Natural killer cell (primary cell): ENCODE measurements at regions not wholly inside any gene's neighbourhood (a gene's known extent, or its start where the extent isn't known, plus 50 kb on each side); places are given as distances from the start of the nearest gene placed in this dataset.

Source experiments
- ATAC-seq, 3 donors: fragments of 150-1000 bp in 2 of 3; fragments of 200-7000 bp in 1 of 3; cut with Tn5 transposase; 1 replicate in 1 of 3; 2 replicates in 2 of 3; pipeline ENCODE4 v1.10.0; 2021; ENCODE audit warnings: mild to moderate bottlenecking in 2 of 3, moderate library complexity in 2 of 3
- DNase-seq, 2 donors: peaks; one replicate each; pipeline versions ENCODE4 v3.0.0 to v3.0.0-alpha.2; 2013 to 2021; ENCODE audit warnings: mixed read lengths in 1 of 2
- H3K27ac ChIP-seq: one replicate; pipeline ENCODE4 v1.5.1; 2013; ENCODE audit warnings: mild to moderate bottlenecking, low read length
- H3K27me3 ChIP-seq: one replicate; pipeline ENCODE4 v1.6.1; 2013; ENCODE audit warnings: low read length; ENCODE audit not compliant: control insufficient read depth, insufficient read depth
- H3K36me3 ChIP-seq: one replicate; pipeline ENCODE4 v1.6.1; 2013; ENCODE audit warnings: low read length; ENCODE audit not compliant: control insufficient read depth, insufficient read depth
- H3K4me1 ChIP-seq: one replicate; pipeline ENCODE4 v1.6.1; 2013; ENCODE audit warnings: low read length; ENCODE audit not compliant: control insufficient read depth, insufficient read depth
- H3K4me3 ChIP-seq: one replicate; pipeline ENCODE4 v1.5.1; 2013; ENCODE audit warnings: low read length
- H3K9me3 ChIP-seq: one replicate; pipeline ENCODE4 v1.6.1; 2013; ENCODE audit warnings: low read length; ENCODE audit not compliant: control insufficient read depth, insufficient read depth
- H3K27ac Mint-ChIP-seq, 2 donors: one replicate each; pipeline ENCODE4 v1.8.0; 2022; ENCODE audit warnings: mild to moderate bottlenecking in 2 of 2, mixed read lengths in 2 of 2, moderate library complexity in 1 of 2
- H3K27me3 Mint-ChIP-seq, 2 donors: one replicate each; pipeline ENCODE4 v1.8.0; 2022; ENCODE audit warnings: low read depth in 2 of 2, mixed read lengths in 2 of 2
- H3K36me3 Mint-ChIP-seq: one replicate; pipeline ENCODE4 v1.8.0; 2022; ENCODE audit warnings: mixed read lengths
- H3K4me1 Mint-ChIP-seq, 2 donors: one replicate each; pipeline ENCODE4 v1.8.0; 2022; ENCODE audit warnings: mixed read lengths in 2 of 2
- H3K4me3 Mint-ChIP-seq: one replicate; pipeline ENCODE4 v1.8.0; 2022; ENCODE audit warnings: mild to moderate bottlenecking, moderate library complexity, mixed read lengths
- H3K9me3 Mint-ChIP-seq, 2 donors: one replicate each; pipeline ENCODE4 v1.8.0; 2022; ENCODE audit warnings: mixed read lengths in 2 of 2
- WGBS: methylation state at CpG from one replicate; pipeline ENCODE4 v1.1.7; 2013; ENCODE audit warnings: missing lambda C conversion rate; ENCODE audit not compliant: insufficient coverage; 5-methylcytosine and 5-hydroxymethylcytosine counted together
- intact Hi-C: fragments of 100-400 bp; cut with micrococcal nuclease; formaldehyde crosslinking; loops from one replicate; pipeline ENCODE4 v1.14.2; 2022
- TF ChIP-seq, protein P1 (sequence below): fragments of 200-600 bp; IDR thresholded peaks from one replicate; pipeline ENCODE4 v1.8.0; 2022; ENCODE audit warnings: antibody characterized with exemption

GRCh38 chr20:22403632-22404361 is 180.6 kb downstream of the FOXA2 start:
- Histone ChIP-seq H3K4me3 (peak overlapping the region; percentile 21), H3K9me3 (no peaks in the 10 kb centered on the region), H3K27me3 (no peaks in the 10 kb centered on the region), H3K36me3 (no peaks in the 10 kb centered on the region), H3K27ac (no peak overlapping the region), H3K4me1 (peaks cover 7% of the 10 kb centered on the region)
- TF ChIP-seq, protein P1, sequence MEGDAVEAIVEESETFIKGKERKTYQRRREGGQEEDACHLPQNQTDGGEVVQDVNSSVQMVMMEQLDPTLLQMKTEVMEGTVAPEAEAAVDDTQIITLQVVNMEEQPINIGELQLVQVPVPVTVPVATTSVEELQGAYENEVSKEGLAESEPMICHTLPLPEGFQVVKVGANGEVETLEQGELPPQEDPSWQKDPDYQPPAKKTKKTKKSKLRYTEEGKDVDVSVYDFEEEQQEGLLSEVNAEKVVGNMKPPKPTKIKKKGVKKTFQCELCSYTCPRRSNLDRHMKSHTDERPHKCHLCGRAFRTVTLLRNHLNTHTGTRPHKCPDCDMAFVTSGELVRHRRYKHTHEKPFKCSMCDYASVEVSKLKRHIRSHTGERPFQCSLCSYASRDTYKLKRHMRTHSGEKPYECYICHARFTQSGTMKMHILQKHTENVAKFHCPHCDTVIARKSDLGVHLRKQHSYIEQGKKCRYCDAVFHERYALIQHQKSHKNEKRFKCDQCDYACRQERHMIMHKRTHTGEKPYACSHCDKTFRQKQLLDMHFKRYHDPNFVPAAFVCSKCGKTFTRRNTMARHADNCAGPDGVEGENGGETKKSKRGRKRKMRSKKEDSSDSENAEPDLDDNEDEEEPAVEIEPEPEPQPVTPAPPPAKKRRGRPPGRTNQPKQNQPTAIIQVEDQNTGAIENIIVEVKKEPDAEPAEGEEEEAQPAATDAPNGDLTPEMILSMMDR = no peak
- Mint-ChIP-seq H3K27me3 (no peaks in the 10 kb centered on the region), H3K36me3 (no peaks in the 10 kb centered on the region), H3K27ac (peak overlapping the region; percentile 68 to 85), H3K4me3 (peak overlapping the region; percentile 91), H3K4me1 (peaks cover 26 to 31% of the 10 kb centered on the region in 2 donors), H3K9me3 (no peaks in the 10 kb centered on the region)
- DNase-seq (no peak), ATAC-seq (peak in 2 of 3 donors; percentile 35 to 62)
- WGBS = 35% methylated on average over 13 of the region's 13 CpGs
- intact Hi-C loops = no loop called here

DNA sequence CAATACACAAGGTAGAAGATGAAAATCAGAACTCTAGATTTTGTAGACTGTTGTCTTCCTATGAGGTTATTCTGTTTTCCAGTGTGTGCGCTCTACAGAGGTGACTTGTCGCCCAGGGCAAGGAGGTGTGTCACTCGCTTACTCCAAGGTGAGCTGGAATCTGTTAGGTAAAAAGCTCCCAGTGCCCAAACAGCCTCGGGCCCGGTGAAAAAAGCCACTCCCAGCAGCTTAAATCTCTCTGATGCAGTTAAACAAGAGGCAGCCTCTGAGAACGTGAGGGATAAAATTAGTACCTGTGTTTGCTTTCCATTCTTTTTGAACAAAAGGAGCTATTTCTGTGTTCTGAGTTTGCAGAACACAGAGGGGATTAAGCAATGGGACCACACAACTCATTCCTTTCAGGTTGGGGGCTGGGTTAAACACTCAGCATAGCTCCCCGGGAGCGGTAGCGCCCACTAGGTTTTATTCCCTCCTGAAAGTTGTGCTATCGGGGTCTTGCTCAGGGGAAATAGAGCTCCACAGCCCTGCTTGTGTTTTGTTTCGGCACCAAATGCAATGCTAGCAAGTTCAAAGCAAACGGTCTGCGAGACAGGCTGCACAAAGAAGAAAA is 181.2 kb downstream of the FOXA2 start:
- DNase-seq (no peak), ATAC-seq (peak in 1 of 3 donors; percentile 35)
- H3K27ac ChIP-seq = no peak overlapping the region
- peak overlapping the region; percentile 21 for H3K4me3 ChIP-seq
- H3K36me3 ChIP-seq = no peaks in the 10 kb centered on the region
- peaks cover 26 to 31% of the 10 kb centered on the region in 2 donors for H3K4me1 Mint-ChIP-seq
- H3K9me3 ChIP-seq = no peaks in the 10 kb centered on the region
- H3K27ac Mint-ChIP-seq = peak overlapping the region; percentile 68 to 85
- intact Hi-C loops = no loop called here
- peaks cover 2 to 3% of the 10 kb centered on the region in 2 donors for H3K9me3 Mint-ChIP-seq
- peak overlapping the region; percentile 91 for H3K4me3 Mint-ChIP-seq
- 33% methylated on average over 13 of the region's 13 CpGs for whole genome bisulfite sequencing
- H3K4me1 ChIP-seq = peaks cover 7% of the 10 kb centered on the region
- no peaks in the 10 kb centered on the region for H3K36me3 Mint-ChIP-seq
- TF ChIP-seq, protein P1 = no peak
- H3K27me3 Mint-ChIP-seq = peaks cover 0 to 6% of the 10 kb centered on the region in 2 donors
- H3K27me3 ChIP-seq = no peaks in the 10 kb centered on the region

DNA sequence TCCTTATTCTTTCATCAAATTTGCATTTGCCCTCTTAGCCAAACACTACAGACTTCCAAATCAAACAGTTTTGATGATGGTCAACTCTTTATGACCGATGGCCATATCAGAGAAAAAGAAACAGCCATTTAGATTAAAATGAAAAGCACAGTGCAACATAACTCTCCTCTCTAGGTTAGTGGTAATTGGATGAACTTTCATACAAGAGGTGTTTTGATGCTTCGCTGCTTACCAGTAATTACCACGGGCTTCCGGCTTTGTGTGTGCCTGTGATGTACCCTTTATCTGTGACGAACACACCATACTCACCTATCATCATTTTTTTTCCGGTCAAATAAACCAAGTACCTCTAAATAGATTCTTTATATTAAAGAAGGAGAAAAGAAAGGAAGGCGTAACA is 181.8 kb downstream of the FOXA2 start:
- Mint-ChIP-seq H3K27me3 (peaks cover 0 to 9% of the 10 kb centered on the region in 2 donors), H3K4me1 (peaks cover 26 to 31% of the 10 kb centered on the region in 2 donors), H3K4me3 (peak overlapping the region; percentile 91), H3K27ac (peak overlapping the region in 1 of 2 donors; percentile 68), H3K9me3 (peaks cover 2 to 3% of the 10 kb centered on the region in 2 donors), H3K36me3 (no peaks in the 10 kb centered on the region)
- Histone ChIP-seq H3K27me3 (no peaks in the 10 kb centered on the region), H3K4me1 (peaks cover 7% of the 10 kb centered on the region), H3K4me3 (no peak overlapping the region), H3K36me3 (no peaks in the 10 kb centered on the region), H3K9me3 (no peaks in the 10 kb centered on the region), H3K27ac (no peak overlapping the region)
- no peak for DNase-seq
- no CpG with 5 or more reads among the region's 7 CpGs for WGBS
- ATAC-seq = no peak
- TF ChIP-seq, protein P1 = no peak
- intact Hi-C loops = no loop called here
